Keratinocyte (primary cell): ENCODE measurements at regions not wholly inside any gene's neighbourhood (a gene's known extent, or its start where the extent isn't known, plus 50 kb on each side); places are given as distances from the start of the nearest gene placed in this dataset.

Experiments used
- DNase-seq: peaks from one replicate; pipeline ENCODE4 v3.0.0-alpha.2; 2011; ENCODE audit warnings: low read depth, missing footprints, low spot score
- FAIRE-seq: peaks from 2 replicates; lab custom pipeline; 2011; peaks lifted over from hg19 to GRCh38; lab: Jason Lieb, UNC
- H2AFZ ChIP-seq: 2 replicates; pipeline ENCODE4 v1.6.0; 2012; ENCODE audit warnings: low read length, control low read depth, inconsistent platforms; ENCODE audit not compliant: control insufficient read depth
- H3K27ac ChIP-seq: 2 replicates; pipeline ENCODE4 v1.5.1; 2011; ENCODE audit warnings: low read length; ENCODE audit not compliant: control insufficient read depth, insufficient read depth
- H3K27me3 ChIP-seq: 3 replicates; pipeline ENCODE4 v1.6.0; 2011; ENCODE audit warnings: low read length; ENCODE audit not compliant: control insufficient read depth, insufficient read depth; ENCODE audit errors: extremely low read depth
- H3K36me3 ChIP-seq, 2 experiments: 2 replicates in 1 of 2; 3 replicates in 1 of 2; pipeline ENCODE4 v1.5.1; 2011; ENCODE audit warnings: low read length in 2 of 2, mild to moderate bottlenecking in 1 of 2; ENCODE audit not compliant: control insufficient read depth in 2 of 2, insufficient read depth in 2 of 2; ENCODE audit errors: extremely low read depth in 1 of 2
- H3K4me1 ChIP-seq: 3 replicates; pipeline ENCODE4 v1.5.1; 2011; ENCODE audit warnings: low read length; ENCODE audit not compliant: control insufficient read depth, insufficient read depth; ENCODE audit errors: extremely low read depth
- H3K4me2 ChIP-seq: 3 replicates; pipeline ENCODE4 v1.6.0; 2011; ENCODE audit warnings: low read depth, low read length; ENCODE audit not compliant: control insufficient read depth, insufficient read depth; ENCODE audit errors: extremely low read depth
- H3K4me3 ChIP-seq, 3 experiments: fragments of 200-600 bp in 1 of 3; sonication (generic) in 1 of 3; 2 replicates in 2 of 3; 3 replicates in 1 of 3; pipeline ENCODE4 v1.5.1; 2011 to 2016; ENCODE audit warnings: low read length in 3 of 3, mild to moderate bottlenecking in 3 of 3, control low read depth in 2 of 3, inconsistent platforms in 1 of 3, low read depth in 1 of 3, mixed read lengths in 1 of 3, mixed run types in 1 of 3, moderate library complexity in 1 of 3; ENCODE audit not compliant: control insufficient read depth in 2 of 3, insufficient read depth in 2 of 3; ENCODE audit errors: extremely low read depth in 1 of 3
- H3K79me2 ChIP-seq: 2 replicates; pipeline ENCODE4 v1.6.0; 2012; ENCODE audit warnings: low read length; ENCODE audit not compliant: control insufficient read depth, insufficient read depth
- H3K9ac ChIP-seq: 3 replicates; pipeline ENCODE4 v1.6.0; 2011; ENCODE audit warnings: low read length; ENCODE audit not compliant: control insufficient read depth, insufficient read depth; ENCODE audit errors: extremely low read depth
- H3K9me1 ChIP-seq: 3 replicates; pipeline ENCODE4 v1.6.0; 2011; ENCODE audit warnings: low read length; ENCODE audit not compliant: control insufficient read depth, insufficient read depth; ENCODE audit errors: extremely low read depth
- H3K9me3 ChIP-seq: 2 replicates; pipeline ENCODE4 v1.5.1; 2012; ENCODE audit warnings: low read depth, low read length; ENCODE audit not compliant: control insufficient read depth
- H4K20me1 ChIP-seq: 3 replicates; pipeline ENCODE4 v1.6.0; 2011; ENCODE audit warnings: low read length; ENCODE audit not compliant: control insufficient read depth, insufficient read depth; ENCODE audit errors: extremely low read depth
- EZH2 ChIP-seq: IDR thresholded peaks from one replicate; pipeline ENCODE4 v1.6.1; 2012; ENCODE audit warnings: inconsistent platforms, mild to moderate bottlenecking, low read length, moderate library complexity
- dilution Hi-C: fragments of 300-500 bp; cut with MboI; formaldehyde crosslinking; loops from one replicate; pipeline ENCODE4 v1.7.0; 2020; ENCODE audit warnings: low sequenced_read_pairs; ENCODE audit not compliant: extremely low pct_ligation_motif_present
- TF ChIP-seq, protein P1 (sequence below), 3 experiments: IDR thresholded peaks in 1 of 3; conservative IDR thresholded peaks in 1 of 3; optimal IDR thresholded peaks in 1 of 3; 2 replicates in 2 of 3; 3 replicates in 1 of 3; pipeline versions ENCODE3 to v1.5.1; 2011; ENCODE audit warnings: low read length in 3 of 3, mild to moderate bottlenecking in 3 of 3, moderate library complexity in 2 of 3, control low read depth in 1 of 3, inconsistent platforms in 1 of 3; ENCODE audit not compliant: insufficient read depth in 2 of 3; ENCODE audit errors: extremely low read depth in 1 of 3

GRCh38 chr6:2436410-2437154 is 191.2 kb upstream of the GMDS start:
- H2AFZ ChIP-seq = no peak overlapping the region
- H3K4me3 ChIP-seq = no peak overlapping the region
- no peak overlapping the region for H3K4me2 ChIP-seq
- H3K9me1 ChIP-seq = no peaks in the 10 kb centered on the region
- no peak overlapping the region for H3K27ac ChIP-seq
- no peak for DNase-seq
- H3K79me2 ChIP-seq = no peaks in the 10 kb centered on the region
- H3K27me3 ChIP-seq = peaks cover 3% of the 10 kb centered on the region
- dilution Hi-C loops = no loop called here
- H3K36me3 ChIP-seq = no peaks in the 10 kb centered on the region
- no peak for FAIRE-seq
- peaks cover 24% of the 10 kb centered on the region for H3K4me1 ChIP-seq
- H3K9ac ChIP-seq = no peak overlapping the region
- TF ChIP-seq, protein P1, sequence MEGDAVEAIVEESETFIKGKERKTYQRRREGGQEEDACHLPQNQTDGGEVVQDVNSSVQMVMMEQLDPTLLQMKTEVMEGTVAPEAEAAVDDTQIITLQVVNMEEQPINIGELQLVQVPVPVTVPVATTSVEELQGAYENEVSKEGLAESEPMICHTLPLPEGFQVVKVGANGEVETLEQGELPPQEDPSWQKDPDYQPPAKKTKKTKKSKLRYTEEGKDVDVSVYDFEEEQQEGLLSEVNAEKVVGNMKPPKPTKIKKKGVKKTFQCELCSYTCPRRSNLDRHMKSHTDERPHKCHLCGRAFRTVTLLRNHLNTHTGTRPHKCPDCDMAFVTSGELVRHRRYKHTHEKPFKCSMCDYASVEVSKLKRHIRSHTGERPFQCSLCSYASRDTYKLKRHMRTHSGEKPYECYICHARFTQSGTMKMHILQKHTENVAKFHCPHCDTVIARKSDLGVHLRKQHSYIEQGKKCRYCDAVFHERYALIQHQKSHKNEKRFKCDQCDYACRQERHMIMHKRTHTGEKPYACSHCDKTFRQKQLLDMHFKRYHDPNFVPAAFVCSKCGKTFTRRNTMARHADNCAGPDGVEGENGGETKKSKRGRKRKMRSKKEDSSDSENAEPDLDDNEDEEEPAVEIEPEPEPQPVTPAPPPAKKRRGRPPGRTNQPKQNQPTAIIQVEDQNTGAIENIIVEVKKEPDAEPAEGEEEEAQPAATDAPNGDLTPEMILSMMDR (optimal IDR thresholded peaks at IDR 0.05 in 1 of 3, IDR thresholded peaks at IDR 0.05 in 1 of 3, conservative IDR thresholded peaks at IDR 0.05 in 1 of 3; ENCODE audit: extremely low read depth in 1 of 3, insufficient read depth in 2 of 3, low read length in 3 of 3) = no peak
- TF ChIP-seq EZH2 = no peak
- H3K9me3 ChIP-seq = no peaks in the 10 kb centered on the region
- no peaks in the 10 kb centered on the region for H4K20me1 ChIP-seq

- Histone ChIP-seq H2AFZ (no peak overlapping the region), H3K27me3 (peaks cover 3% of the 10 kb centered on the region), H3K4me3 (no peak overlapping the region), H4K20me1 (no peaks in the 10 kb centered on the region), H3K27ac (no peak overlapping the region), H3K4me1 (peaks cover 24% of the 10 kb centered on the region), H3K9me3 (no peaks in the 10 kb centered on the region), H3K4me2 (no peak overlapping the region), H3K9me1 (no peaks in the 10 kb centered on the region), H3K9ac (no peak overlapping the region), H3K36me3 (no peaks in the 10 kb centered on the region), H3K79me2 (no peaks in the 10 kb centered on the region)
- dilution Hi-C loops = no loop called here
- FAIRE-seq = no peak
- TF ChIP-seq, protein P1 (optimal IDR thresholded peaks at IDR 0.05 in 1 of 3, IDR thresholded peaks at IDR 0.05 in 1 of 3, conservative IDR thresholded peaks at IDR 0.05 in 1 of 3; ENCODE audit: extremely low read depth in 1 of 3, insufficient read depth in 2 of 3, low read length in 3 of 3) = no peak
- TF ChIP-seq EZH2 = no peak
- no peak for DNase-seq
Measured at GRCh38 chr6:2435323-2435722, 189.9 kb upstream of the GMDS start.
